Keratinocyte (primary cell): ENCODE measurements at regions not wholly inside any gene's neighbourhood (a gene's known extent, or its start where the extent isn't known, plus 50 kb on each side); places are given as distances from the start of the nearest gene placed in this dataset.

Experiments used
- DNase-seq: peaks from one replicate; pipeline ENCODE4 v3.0.0-alpha.2; 2011; ENCODE audit warnings: low read depth, missing footprints, low spot score
- FAIRE-seq: peaks from 2 replicates; lab custom pipeline; 2011; peaks lifted over from hg19 to GRCh38; lab: Jason Lieb, UNC
- H2AFZ ChIP-seq: 2 replicates; pipeline ENCODE4 v1.6.0; 2012; ENCODE audit warnings: low read length, control low read depth, inconsistent platforms; ENCODE audit not compliant: control insufficient read depth
- H3K27ac ChIP-seq: 2 replicates; pipeline ENCODE4 v1.5.1; 2011; ENCODE audit warnings: low read length; ENCODE audit not compliant: control insufficient read depth, insufficient read depth
- H3K27me3 ChIP-seq: 3 replicates; pipeline ENCODE4 v1.6.0; 2011; ENCODE audit warnings: low read length; ENCODE audit not compliant: control insufficient read depth, insufficient read depth; ENCODE audit errors: extremely low read depth
- H3K36me3 ChIP-seq, 2 experiments: 2 replicates in 1 of 2; 3 replicates in 1 of 2; pipeline ENCODE4 v1.5.1; 2011; ENCODE audit warnings: low read length in 2 of 2, mild to moderate bottlenecking in 1 of 2; ENCODE audit not compliant: control insufficient read depth in 2 of 2, insufficient read depth in 2 of 2; ENCODE audit errors: extremely low read depth in 1 of 2
- H3K4me1 ChIP-seq: 3 replicates; pipeline ENCODE4 v1.5.1; 2011; ENCODE audit warnings: low read length; ENCODE audit not compliant: control insufficient read depth, insufficient read depth; ENCODE audit errors: extremely low read depth
- H3K4me2 ChIP-seq: 3 replicates; pipeline ENCODE4 v1.6.0; 2011; ENCODE audit warnings: low read depth, low read length; ENCODE audit not compliant: control insufficient read depth, insufficient read depth; ENCODE audit errors: extremely low read depth
- H3K4me3 ChIP-seq, 3 experiments: fragments of 200-600 bp in 1 of 3; sonication (generic) in 1 of 3; 2 replicates in 2 of 3; 3 replicates in 1 of 3; pipeline ENCODE4 v1.5.1; 2011 to 2016; ENCODE audit warnings: low read length in 3 of 3, mild to moderate bottlenecking in 3 of 3, control low read depth in 2 of 3, inconsistent platforms in 1 of 3, low read depth in 1 of 3, mixed read lengths in 1 of 3, mixed run types in 1 of 3, moderate library complexity in 1 of 3; ENCODE audit not compliant: control insufficient read depth in 2 of 3, insufficient read depth in 2 of 3; ENCODE audit errors: extremely low read depth in 1 of 3
- H3K79me2 ChIP-seq: 2 replicates; pipeline ENCODE4 v1.6.0; 2012; ENCODE audit warnings: low read length; ENCODE audit not compliant: control insufficient read depth, insufficient read depth
- H3K9ac ChIP-seq: 3 replicates; pipeline ENCODE4 v1.6.0; 2011; ENCODE audit warnings: low read length; ENCODE audit not compliant: control insufficient read depth, insufficient read depth; ENCODE audit errors: extremely low read depth
- H3K9me1 ChIP-seq: 3 replicates; pipeline ENCODE4 v1.6.0; 2011; ENCODE audit warnings: low read length; ENCODE audit not compliant: control insufficient read depth, insufficient read depth; ENCODE audit errors: extremely low read depth
- H3K9me3 ChIP-seq: 2 replicates; pipeline ENCODE4 v1.5.1; 2012; ENCODE audit warnings: low read depth, low read length; ENCODE audit not compliant: control insufficient read depth
- H4K20me1 ChIP-seq: 3 replicates; pipeline ENCODE4 v1.6.0; 2011; ENCODE audit warnings: low read length; ENCODE audit not compliant: control insufficient read depth, insufficient read depth; ENCODE audit errors: extremely low read depth
- CTCF ChIP-seq, 3 experiments: IDR thresholded peaks in 1 of 3; conservative IDR thresholded peaks in 1 of 3; optimal IDR thresholded peaks in 1 of 3; 2 replicates in 2 of 3; 3 replicates in 1 of 3; pipeline versions ENCODE3 to v1.5.1; 2011; ENCODE audit warnings: low read length in 3 of 3, mild to moderate bottlenecking in 3 of 3, moderate library complexity in 2 of 3, control low read depth in 1 of 3, inconsistent platforms in 1 of 3; ENCODE audit not compliant: insufficient read depth in 2 of 3; ENCODE audit errors: extremely low read depth in 1 of 3
- EZH2 ChIP-seq: IDR thresholded peaks from one replicate; pipeline ENCODE4 v1.6.1; 2012; ENCODE audit warnings: inconsistent platforms, mild to moderate bottlenecking, low read length, moderate library complexity
- dilution Hi-C: fragments of 300-500 bp; cut with MboI; formaldehyde crosslinking; loops from one replicate; pipeline ENCODE4 v1.7.0; 2020; ENCODE audit warnings: low sequenced_read_pairs; ENCODE audit not compliant: extremely low pct_ligation_motif_present

DNA sequence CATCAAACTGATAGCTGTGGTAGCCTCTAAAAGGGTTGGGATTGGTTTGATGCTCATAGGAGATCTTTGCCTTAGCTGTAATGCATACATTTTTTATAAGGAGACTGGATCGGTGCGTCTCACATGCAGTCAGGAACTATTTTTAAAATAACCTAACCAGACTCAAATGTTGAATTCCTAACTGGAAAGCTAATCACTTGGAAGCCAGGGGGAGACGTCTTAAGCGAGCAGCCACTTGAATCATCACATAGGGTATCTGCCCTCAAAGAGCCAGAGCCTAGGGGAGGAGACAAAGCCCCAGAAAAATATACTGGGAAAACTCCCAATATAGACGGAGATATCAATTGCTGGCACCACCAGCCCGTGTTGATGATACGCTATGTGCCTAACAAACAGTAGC is 61.7 kb upstream of the PUM1 start:
- dilution Hi-C loops = no loop called here
- Histone ChIP-seq H2AFZ (peak overlapping the region; percentile 22), H3K79me2 (no peaks in the 10 kb centered on the region), H3K9me1 (no peaks in the 10 kb centered on the region), H3K9ac (no peak overlapping the region), H4K20me1 (no peaks in the 10 kb centered on the region), H3K27ac (no peak overlapping the region), H3K4me2 (no peak overlapping the region), H3K4me1 (no peaks in the 10 kb centered on the region), H3K36me3 (no peaks in the 10 kb centered on the region), H3K9me3 (no peaks in the 10 kb centered on the region), H3K4me3 (no peak overlapping the region), H3K27me3 (no peaks in the 10 kb centered on the region)
- DNase-seq (no peak), FAIRE-seq (no peak)
- TF ChIP-seq CTCF (optimal IDR thresholded peaks at IDR 0.05 in 1 of 3, IDR thresholded peaks at IDR 0.05 in 1 of 3, conservative IDR thresholded peaks at IDR 0.05 in 1 of 3; ENCODE audit: extremely low read depth in 1 of 3, insufficient read depth in 2 of 3, low read length in 3 of 3) (no peak), EZH2 (no peak)

- Histone ChIP-seq H2AFZ (no peak overlapping the region), H3K27me3 (no peaks in the 10 kb centered on the region), H3K27ac (no peak overlapping the region), H3K9me3 (no peaks in the 10 kb centered on the region), H3K4me2 (no peak overlapping the region), H3K4me3 (no peak overlapping the region), H4K20me1 (no peaks in the 10 kb centered on the region), H3K9ac (no peak overlapping the region), H3K36me3 (no peaks in the 10 kb centered on the region), H3K4me1 (peaks cover 20% of the 10 kb centered on the region), H3K9me1 (no peaks in the 10 kb centered on the region), H3K79me2 (no peaks in the 10 kb centered on the region)
- dilution Hi-C loops = no loop called here
- FAIRE-seq (no peak), DNase-seq (no peak)
- TF ChIP-seq CTCF (optimal IDR thresholded peaks at IDR 0.05 in 1 of 3, IDR thresholded peaks at IDR 0.05 in 1 of 3, conservative IDR thresholded peaks at IDR 0.05 in 1 of 3; ENCODE audit: extremely low read depth in 1 of 3, insufficient read depth in 2 of 3, low read length in 3 of 3) (no peak), EZH2 (no peak)
Measured at GRCh38 chr1:31122741-31123140, 57.2 kb upstream of the PUM1 start.
